ENCODE measurements at regions not wholly inside any gene's neighbourhood (a gene's known extent, or its start where the extent isn't known, plus 50 kb on each side); places are given as distances from the start of the nearest gene placed in this dataset.

DNA sequence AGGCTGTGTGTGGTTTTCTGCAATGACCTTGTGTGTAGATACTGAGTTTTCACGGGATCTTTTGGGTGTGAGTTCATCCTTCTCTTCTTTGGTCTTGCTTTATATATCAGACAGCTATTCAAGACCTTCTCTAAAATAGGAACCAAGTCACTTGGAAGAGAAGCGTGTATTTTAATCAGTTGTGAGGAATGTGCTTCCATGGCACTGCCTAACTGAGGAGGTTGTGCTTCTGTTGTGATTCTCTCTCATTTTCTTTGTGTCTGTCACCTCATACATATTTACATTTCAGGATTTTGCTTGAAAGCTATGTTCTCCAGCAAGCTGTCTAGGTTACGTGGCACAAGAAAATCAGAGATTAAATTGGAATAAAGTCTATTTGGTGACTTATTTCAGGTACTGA is 428.7 kb downstream of the QKI start:
- TF ChIP-seq EGR1 (IDR thresholded peaks at IDR 0.05) (no peak), TAF1 (IDR thresholded peaks at IDR 0.05; ENCODE audit: low read depth) (no peak), CREB1 (IDR thresholded peaks at IDR 0.05; ENCODE audit: low read depth) (no peak), FOXM1 (IDR thresholded peaks at IDR 0.05; ENCODE audit: borderline replicate concordance, low read depth) (no peak), EP300 (IDR thresholded peaks at IDR 0.05; ENCODE audit: borderline replicate concordance) (no peak), YY1 (IDR thresholded peaks at IDR 0.05; ENCODE audit: low read depth) (no peak), ZBTB7A (IDR thresholded peaks at IDR 0.05; ENCODE audit: low read depth) (no peak), TCF12 (IDR thresholded peaks at IDR 0.05; ENCODE audit: low read depth) (no peak)
- TF ChIP-seq, protein P1, sequence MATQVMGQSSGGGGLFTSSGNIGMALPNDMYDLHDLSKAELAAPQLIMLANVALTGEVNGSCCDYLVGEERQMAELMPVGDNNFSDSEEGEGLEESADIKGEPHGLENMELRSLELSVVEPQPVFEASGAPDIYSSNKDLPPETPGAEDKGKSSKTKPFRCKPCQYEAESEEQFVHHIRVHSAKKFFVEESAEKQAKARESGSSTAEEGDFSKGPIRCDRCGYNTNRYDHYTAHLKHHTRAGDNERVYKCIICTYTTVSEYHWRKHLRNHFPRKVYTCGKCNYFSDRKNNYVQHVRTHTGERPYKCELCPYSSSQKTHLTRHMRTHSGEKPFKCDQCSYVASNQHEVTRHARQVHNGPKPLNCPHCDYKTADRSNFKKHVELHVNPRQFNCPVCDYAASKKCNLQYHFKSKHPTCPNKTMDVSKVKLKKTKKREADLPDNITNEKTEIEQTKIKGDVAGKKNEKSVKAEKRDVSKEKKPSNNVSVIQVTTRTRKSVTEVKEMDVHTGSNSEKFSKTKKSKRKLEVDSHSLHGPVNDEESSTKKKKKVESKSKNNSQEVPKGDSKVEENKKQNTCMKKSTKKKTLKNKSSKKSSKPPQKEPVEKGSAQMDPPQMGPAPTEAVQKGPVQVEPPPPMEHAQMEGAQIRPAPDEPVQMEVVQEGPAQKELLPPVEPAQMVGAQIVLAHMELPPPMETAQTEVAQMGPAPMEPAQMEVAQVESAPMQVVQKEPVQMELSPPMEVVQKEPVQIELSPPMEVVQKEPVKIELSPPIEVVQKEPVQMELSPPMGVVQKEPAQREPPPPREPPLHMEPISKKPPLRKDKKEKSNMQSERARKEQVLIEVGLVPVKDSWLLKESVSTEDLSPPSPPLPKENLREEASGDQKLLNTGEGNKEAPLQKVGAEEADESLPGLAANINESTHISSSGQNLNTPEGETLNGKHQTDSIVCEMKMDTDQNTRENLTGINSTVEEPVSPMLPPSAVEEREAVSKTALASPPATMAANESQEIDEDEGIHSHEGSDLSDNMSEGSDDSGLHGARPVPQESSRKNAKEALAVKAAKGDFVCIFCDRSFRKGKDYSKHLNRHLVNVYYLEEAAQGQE (IDR thresholded peaks at IDR 0.05; ENCODE audit: low read depth) = no peak
- TF ChIP-seq, protein P2, sequence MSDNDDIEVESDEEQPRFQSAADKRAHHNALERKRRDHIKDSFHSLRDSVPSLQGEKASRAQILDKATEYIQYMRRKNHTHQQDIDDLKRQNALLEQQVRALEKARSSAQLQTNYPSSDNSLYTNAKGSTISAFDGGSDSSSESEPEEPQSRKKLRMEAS (IDR thresholded peaks at IDR 0.05) = no peak
- TF ChIP-seq, protein P3, sequence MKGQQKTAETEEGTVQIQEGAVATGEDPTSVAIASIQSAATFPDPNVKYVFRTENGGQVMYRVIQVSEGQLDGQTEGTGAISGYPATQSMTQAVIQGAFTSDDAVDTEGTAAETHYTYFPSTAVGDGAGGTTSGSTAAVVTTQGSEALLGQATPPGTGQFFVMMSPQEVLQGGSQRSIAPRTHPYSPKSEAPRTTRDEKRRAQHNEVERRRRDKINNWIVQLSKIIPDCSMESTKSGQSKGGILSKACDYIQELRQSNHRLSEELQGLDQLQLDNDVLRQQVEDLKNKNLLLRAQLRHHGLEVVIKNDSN (IDR thresholded peaks at IDR 0.05) = no peak
